Ammon's horn (tissue), 1 donor: ENCODE measurements at regions not wholly inside any gene's neighbourhood (a gene's known extent, or its start where the extent isn't known, plus 50 kb on each side); places are given as distances from the start of the nearest gene placed in this dataset.

Experiments
- DNase-seq: peaks from one replicate; pipeline ENCODE4 v3.0.0-alpha.2; 2016; ENCODE audit warnings: low spot score

DNA sequence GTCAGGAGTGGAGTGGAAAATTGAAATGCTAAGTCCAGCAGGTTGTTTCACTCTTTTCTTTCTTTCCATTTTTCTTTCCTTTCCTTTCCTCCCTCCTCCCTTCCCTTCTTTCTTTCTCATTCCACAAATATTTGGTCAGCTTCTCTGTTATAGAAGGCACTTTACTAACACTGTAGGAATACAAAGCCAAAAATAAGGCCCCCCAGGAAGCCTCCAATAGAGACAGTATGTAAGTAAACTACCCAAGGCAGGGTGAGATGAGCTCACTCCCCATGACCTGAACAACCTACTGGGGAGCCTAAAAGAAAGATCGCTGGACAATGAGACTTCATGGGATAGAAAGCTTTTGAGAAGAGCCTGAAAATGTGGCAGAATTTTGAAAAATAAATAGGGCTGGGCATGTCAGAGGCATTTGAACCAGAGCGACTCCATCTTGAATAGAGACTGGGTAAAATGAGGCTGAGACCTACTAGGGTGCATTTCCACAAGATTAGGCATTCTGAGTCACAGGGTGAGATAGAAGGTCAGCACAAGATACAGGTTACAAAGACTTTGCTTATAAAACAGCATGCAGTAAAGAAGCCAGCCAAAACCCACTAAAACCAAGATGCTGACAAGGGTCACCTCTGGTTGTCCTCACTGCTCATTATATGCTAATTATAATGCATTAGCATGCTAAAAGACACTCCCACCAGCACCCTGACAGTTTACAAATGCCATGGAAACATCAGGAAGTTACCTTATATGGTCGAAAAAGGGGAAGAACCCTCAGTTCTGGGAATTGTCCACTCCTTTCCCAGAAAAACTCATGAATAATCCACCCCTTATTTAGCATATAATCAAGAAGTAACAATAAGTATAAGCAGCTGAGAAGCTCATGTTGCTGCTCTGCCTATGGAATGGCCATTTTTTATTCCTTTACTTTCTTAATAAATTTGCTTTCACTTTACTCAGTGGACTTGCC is 158.9 kb upstream of the EGFLAM start:
- DNase-seq = no peak

DNA sequence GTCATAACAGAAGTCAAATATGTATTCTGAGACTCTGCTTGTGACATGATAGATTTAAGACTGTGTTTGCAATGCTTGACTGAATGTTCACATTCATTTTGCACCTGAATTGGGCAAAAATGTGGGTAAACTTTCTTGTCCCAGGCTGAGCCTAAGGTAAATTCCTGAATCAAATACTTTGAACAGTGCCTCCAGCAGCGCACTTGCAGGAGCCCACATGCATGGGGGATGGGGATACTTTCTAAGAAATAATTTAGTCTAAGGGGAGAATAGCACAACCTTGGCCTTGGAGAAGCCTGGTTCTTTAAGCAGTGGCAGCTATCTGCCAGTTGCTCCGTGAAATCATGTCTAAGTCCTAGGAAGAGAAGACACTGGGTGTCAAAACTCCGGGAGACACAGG is 163.5 kb upstream of the EGFLAM start:
- no peak for DNase-seq

DNA sequence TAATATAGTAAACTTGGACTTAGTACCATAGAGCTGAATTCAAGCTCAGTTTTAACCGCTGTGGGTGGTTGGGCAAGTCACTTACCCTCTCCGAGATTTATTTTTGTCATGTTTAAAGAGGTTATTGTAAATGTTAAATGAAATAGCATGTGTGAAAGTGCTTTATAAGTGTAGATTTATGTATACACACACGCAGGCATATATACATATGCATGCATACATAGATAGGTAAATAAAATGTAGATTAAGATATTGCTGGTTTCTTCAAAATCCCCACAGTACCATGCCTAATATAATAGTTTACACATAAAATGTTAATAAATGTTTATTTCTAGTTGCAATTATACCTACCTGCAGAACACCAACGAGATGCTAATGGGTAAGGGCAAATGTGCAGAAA is 164.5 kb upstream of the EGFLAM start:
- DNase-seq = no peak

DNA sequence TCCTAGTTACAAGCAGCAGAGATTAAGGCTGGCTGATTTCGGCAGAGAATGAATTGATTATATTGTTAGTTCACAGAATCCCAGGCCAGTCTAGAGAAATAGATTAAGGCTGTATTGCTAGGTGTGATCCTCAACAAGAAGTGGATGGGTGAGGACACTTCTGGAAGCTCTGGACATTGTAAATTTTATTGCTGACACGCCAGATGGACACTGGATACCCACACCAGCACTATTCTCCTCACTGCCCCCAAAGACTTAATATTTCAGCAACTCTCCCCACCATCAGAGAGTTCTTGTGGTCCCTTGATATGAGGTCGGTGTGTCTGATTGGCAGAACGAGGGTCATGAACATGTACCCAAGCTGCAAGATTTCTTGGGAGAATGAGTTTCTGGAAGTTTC is 171.6 kb upstream of the EGFLAM start:
- DNase-seq = no peak

DNA sequence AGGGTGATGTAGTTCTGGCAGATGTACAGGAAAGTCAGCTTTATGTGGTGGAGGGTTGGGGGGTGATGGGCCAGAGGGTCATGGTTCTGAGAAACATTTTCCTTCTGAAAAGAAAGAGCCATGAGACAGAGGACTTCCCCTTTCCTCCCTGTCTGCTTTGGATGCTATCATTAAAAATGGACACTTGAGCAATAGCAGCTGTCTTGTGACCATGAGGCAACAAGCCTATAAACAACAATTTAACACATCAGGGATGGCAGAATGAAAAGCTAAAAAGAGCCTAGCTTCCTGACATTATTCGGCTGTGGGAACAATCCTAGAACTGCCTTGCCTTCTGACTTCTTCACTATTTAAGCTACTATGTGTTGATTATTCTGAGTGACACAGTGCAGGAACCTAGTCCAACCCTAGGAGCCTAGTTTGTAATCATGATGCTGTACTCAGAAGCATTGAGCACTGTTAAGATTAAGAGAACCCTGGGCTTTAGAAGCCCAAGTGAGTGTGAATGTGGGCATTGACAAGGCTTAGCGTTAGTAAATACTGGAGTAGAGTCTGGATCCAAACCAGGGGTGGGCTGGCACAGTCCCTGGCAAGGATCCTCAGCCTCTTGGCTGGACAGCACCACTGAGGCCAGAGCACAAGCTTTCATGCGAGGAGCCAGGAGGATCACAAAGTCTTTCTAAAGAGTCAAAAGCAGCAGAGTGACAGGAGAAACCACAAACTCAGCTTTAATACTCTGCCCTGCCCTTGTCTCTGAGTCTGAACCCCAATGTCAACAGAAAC is 178.5 kb upstream of the EGFLAM start:
- DNase-seq = no peak

DNA sequence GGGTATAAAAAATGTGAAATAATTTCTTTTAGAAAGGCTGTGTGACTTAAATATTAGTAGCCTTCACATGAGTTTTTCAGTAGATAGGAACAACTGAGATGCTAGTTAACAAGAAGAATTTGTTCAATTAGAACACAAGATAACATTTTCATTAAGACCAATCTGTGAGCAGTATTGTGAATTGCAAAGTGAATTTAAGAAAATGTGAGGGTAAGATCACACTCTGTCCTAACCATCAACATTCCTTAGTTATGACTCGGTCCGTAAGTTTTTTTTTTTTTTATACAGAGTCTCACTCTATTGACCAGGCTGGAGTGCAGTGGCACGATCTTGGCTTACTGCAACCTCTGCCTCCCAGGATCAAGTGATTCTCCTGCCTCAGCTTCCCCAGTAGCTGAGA is 180.2 kb upstream of the EGFLAM start:
- DNase-seq = no peak

DNA sequence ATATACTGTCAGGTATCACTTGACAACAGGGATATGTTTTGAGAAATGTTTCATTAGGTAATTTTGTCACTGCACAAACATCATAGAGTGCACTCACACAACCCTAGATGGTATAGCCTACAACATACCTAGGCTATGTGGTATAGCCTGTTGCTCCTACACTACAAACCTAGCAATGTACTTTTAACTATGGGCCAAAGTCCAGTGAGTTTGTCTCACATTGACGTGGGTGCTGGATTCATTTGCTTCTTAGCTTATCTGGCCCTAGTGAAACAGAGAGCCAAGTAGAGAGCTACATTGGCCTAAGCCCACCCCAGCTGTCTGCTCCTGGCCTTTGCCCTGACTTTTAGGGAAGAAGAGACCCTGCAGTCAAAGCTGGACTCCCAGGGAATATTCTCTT is 180.7 kb upstream of the EGFLAM start:
- DNase-seq = no peak

DNA sequence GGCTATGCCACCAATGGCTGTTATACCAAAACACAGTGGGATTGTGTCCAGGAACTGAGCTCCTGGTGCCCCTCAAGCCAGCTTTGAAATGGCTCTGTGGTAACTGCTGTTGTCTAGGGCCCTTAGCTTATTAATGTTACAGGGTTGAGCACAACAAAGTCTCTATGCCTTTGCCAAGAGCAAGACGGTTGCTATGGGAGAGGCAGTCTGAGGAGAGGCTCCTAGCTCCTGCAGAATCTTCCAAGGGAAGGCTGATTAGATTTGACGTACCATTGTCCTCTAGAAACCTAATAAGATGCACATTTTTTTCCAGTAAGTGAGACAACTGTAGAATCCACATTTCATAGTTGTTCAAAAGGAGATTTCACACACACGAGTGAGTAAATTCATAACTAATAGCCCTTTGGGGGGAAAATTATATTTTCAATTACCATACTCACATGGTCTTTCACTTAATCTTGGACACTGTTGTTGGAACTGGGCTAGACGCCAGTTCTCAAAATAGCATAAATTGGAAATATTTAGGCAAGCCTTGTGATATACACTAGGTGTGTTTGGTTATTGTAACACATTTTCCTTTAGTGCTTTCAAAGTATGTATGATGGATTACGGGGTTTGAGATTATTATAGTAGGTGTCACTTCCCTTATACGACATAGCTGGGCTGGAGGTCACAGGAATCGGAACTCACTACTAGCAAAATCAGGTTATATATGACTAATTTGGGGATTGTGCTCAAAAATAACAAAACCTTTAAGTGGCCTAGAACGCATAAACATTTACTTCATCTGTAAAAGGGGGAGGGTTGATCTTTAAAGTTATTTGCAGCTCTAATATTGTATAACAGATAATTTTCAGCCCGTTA is 186.3 kb upstream of the EGFLAM start:
- peak; percentile 12 for DNase-seq

DNA sequence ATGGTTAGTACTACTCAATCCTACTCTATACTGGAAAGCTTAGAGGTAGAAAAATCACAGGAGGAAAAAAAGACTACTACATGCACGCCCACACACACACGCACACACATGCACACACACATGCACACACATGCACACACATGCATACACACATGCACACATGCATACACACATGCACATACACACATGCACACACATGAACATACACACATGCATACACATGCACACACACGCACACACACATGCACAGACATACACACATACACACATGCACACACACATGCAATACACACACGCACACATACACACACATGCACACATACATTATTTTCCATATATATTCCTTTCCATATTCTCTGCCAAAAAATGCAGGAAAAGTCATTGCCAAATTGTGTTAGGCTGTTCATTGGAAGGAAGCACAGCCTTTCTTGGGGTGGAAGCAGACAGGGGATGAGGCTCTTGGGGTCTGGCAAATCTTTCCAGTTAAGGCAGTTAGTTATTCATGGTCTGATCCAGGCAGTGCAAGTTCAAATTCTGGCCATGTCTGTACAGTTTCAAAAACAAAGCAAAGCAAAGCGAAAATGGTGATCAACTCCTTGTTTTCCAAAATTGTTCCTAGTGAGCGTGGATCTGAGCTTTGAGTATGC is 187.9 kb upstream of the EGFLAM start:
- no peak for DNase-seq

DNA sequence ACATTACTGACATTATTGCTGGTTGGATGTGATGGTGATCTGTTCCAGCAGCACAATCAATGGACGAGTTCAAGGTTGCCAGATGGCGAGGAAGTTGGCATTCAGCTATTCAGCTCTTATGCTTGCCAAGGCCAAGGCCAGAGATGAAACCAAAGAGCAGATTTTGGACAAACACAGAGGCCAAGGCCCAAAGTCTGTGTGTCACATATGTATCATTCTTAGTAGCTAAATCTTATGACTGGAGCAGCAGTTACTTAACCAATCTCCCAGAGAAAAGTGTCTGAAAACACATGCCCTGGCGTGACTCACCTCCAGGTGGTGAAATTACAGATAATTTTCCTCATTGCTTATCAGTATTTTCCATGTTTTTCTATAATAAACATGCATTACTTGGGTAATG is 189.0 kb upstream of the EGFLAM start:
- peak; percentile 9 for DNase-seq

DNA sequence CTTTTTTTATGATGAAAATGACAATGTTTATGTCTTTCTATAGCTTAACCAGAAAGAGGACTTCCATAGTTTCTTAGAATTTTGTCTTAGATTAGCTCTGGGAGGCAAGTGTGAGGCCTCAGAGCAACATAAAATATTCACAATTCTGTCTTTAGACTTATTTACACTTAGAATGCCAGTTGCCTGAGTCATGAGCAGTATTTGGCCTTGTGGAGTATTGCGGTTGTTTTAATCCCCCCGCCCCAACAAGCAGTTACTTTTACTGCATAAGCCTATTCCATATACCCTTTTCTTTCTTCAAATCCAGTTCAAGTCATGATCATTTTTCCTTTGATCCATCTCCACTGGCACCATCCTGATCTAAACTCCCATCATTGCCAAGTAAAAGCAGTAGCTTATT is 198.0 kb upstream of the EGFLAM start:
- DNase-seq = no peak

DNA sequence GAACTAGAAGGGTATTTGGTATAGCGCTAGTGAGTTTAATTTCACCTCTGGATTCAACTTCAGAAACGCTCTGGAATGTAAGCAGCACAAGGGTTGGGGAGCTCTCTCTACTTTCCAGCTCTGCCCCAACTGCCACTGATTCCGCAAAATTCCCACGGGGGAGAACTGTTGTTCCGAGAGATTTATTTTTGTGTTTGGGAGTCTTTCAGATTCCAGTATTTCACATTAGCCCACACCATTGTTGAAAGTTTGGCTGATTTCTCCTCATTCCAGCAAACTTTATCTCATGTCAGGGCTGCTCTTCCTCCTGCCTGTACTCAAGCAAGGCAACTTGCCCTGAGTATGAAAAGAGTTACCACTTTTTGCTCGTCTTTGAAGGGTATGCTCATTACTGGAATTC is 198.5 kb upstream of the EGFLAM start:
- no peak for DNase-seq

DNA sequence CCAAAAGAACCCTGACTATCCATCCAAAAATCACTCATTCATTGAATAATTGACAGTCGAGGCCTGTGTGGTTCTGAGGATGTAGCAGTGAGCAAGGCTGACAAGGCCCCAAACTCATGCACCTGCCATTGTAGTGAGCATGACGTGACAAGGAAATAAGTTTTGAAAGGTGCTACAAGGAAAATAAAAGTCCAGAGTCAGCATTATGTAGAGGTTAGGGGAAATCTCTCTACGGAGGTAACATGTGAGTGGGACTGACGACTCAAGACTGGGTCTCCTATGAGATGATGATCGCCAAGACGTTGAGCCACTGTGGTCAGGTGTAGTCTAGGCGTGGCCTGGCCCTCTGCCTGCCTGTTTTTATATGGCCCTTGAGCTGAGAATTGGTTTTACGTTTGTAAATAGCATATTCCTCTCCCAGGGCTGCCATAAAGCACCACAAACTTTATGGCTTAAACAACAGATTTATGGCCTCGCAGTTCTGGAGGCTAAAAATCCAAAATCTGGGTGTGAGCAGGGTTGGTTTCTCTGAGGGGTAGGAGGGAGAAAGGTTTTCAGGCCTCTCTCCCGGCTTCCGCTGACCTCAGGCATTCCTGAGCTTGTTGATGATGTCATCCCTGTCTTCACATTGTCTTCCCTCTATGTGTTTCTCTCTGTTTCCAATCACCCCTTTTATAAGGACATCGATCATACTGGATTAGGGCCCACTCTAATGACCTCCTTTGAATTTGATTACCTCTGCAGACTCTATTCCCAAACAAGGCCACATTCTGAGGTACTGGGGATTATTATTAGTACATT is 206.4 kb upstream of the EGFLAM start:
- no peak for DNase-seq

DNA sequence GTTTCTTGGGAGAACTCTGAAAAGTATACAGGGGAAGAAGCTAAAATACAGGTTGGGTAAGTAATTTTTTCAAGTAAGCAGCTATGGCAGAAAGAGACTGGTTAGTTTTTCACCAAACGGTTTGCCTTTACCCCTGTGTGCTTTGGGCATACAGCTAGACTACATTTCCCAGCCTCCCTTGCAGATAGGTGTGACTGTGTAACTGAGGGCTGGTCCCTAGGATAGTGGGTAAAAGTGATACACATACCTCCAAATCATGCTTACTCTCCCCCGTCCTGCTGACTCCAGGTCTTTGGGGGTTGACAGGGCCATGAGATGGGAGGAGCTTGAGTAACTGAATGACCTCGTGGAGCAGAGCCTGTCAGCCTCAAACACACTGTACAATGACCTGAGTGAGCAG is 208.6 kb upstream of the GDNF start:
- DNase-seq = no peak

DNA sequence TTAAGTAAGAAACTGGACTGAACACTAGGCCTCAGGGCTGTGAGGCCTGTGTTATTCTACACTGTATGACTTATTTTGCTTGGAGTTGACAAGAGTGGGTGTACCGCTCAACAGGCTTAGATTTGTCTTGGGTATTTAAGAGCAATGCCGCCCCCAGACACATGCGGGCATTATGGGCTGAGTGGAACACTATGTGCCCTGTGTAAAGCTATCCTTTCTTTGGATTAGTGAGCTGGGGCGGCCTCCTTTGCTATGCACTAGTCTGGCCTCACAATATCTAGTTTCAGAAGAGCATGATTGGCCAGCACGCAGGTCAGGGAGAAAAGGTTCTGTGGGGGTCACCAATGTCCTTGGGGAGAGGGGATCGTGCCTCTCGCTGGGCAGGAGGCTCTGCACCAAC is 206.3 kb upstream of the GDNF start:
- no peak for DNase-seq

DNA sequence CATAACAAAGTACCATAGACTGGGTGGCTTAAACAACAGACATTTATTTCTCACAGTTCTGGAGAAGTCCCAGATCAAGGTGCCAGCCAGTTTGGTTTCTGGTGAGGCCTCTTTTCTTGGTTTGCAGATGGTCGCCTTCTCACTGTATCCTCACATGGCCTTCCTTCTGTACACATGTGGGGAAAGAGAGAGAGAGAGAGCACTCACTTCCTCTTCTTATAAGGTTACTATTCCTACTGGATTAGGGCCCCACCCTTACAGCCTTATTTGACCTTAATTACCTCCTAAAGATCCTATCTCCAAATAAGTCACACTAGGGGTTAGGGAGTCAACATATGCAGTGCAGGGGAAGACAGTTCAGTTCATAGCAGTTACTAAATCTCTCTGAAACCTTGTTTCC is 205.6 kb upstream of the GDNF start:
- DNase-seq = no peak

DNA sequence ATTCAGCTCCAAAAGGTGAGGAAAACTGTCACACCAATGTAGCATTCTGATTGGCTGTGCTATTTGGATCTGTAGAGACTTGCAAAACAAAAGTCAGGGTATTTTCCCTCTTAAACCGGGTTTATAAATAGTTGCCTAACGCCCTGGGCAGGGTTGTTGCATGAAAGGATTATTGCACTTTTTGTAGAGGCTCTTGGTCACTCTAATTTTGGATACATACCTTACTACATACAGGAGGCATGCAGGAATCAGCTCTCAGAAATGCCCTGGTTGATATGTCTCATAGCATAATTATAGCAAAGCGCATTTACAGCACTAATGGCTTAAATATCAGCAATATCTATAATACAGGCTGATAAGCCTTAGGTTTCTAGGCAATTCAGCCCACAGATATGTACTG is 200.0 kb upstream of the GDNF start:
- DNase-seq = no peak

DNA sequence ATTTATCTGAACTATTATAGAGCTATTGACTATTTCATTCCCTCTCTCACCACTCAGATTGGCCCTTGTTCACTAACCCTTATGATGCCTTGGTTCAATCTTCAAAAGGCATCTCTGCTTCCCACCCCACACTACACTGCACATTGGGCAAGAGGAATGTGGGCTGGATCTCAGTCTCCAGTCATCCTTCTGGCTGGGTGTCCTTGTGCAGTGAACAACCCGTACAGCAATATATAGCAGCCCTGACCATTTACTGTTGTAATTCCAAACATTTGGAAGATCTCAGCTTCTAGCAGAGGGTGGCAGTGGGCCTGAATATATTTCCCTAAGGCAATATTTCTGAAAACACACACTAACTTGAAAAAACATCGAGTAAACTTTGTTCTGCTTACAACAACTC is 199.2 kb upstream of the GDNF start:
- DNase-seq = no peak

DNA sequence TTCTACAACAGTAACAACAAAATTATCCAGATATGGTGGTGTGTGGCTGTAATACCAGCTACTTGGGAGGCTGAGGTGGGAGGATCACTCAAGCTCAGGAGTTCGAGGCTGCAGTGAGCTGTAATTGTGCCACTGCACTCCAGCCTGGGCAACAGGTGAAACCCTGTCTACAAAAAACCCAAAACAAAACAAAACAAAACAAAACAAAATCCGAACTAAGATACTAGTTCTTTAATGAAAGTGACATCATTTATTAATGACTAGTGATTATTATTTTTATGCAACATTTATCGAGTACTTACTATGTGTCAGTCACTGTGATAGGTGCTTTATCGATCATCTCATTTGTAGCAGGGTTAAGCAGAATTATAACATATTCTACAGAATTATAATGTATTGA is 196.9 kb upstream of the GDNF start:
- no peak for DNase-seq

DNA sequence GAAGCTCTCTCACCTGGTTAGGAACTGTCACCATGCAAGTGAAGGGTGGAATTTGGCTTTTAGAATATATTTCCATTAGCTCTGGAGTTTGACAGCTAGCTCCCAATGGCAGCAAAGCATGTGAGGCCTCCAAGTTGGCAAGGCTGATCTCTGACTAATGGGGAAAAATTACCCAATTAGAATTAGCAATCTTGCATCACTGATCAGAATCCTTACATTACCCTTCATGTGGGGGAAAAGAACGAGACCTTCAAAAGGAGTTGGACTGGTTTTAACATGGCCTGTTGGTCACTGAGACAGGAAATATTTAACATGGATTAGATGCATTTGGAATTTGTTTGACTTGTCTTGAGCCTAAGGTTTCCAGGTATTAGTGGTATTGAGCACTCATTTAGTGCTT is 192.3 kb upstream of the GDNF start:
- no peak for DNase-seq

DNA sequence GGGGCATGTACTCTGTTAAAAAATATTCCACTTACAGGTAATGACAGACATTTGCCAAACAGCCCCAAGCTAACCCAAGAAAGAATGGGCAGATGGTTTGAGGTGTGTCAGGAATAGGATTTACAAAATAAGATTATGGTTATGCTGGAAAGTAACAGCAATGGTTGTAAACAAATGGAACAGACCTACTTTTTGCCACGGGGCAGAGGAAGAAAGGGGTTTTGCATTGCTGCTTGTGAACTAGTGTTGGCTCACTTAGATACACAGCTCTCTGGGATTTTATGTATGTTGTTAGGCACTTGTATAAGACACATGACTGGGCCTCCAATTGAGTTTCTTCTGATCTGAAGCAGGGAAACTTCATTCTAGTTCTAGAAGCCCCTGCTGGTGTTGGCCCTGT is 191.5 kb upstream of the GDNF start:
- no peak for DNase-seq
